ENCODE measurements at regions not wholly inside any gene's neighbourhood (a gene's known extent, or its start where the extent isn't known, plus 50 kb on each side); places are given as distances from the start of the nearest gene placed in this dataset.

GRCh38 chr10:3476640-3477448 is 304.3 kb upstream of the PITRM1 start:
- no peak for TF ChIP-seq POLR2A (IDR thresholded peaks at IDR 0.05)
- TF ChIP-seq, protein P1, sequence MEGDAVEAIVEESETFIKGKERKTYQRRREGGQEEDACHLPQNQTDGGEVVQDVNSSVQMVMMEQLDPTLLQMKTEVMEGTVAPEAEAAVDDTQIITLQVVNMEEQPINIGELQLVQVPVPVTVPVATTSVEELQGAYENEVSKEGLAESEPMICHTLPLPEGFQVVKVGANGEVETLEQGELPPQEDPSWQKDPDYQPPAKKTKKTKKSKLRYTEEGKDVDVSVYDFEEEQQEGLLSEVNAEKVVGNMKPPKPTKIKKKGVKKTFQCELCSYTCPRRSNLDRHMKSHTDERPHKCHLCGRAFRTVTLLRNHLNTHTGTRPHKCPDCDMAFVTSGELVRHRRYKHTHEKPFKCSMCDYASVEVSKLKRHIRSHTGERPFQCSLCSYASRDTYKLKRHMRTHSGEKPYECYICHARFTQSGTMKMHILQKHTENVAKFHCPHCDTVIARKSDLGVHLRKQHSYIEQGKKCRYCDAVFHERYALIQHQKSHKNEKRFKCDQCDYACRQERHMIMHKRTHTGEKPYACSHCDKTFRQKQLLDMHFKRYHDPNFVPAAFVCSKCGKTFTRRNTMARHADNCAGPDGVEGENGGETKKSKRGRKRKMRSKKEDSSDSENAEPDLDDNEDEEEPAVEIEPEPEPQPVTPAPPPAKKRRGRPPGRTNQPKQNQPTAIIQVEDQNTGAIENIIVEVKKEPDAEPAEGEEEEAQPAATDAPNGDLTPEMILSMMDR (IDR thresholded peaks at IDR 0.05) = no peak
- no peaks in the 10 kb centered on the region for H3K9me3 ChIP-seq
- H3K4me1 ChIP-seq = no peaks in the 10 kb centered on the region
- no peak overlapping the region for H3K4me3 ChIP-seq
- H3K36me3 ChIP-seq = no peaks in the 10 kb centered on the region
- intact Hi-C loops (cut with DNase I) = no loop called here
- H3K27me3 ChIP-seq = no peaks in the 10 kb centered on the region
- H3K27ac ChIP-seq = no peak overlapping the region
- no peak for DNase-seq
- ATAC-seq = no peak
- WGBS (ENCODE audit: insufficient coverage, low coverage, low lambda C conversion rate, missing lambda C conversion rate) = 75% methylated on average over 12 of the region's 12 CpGs

DNA sequence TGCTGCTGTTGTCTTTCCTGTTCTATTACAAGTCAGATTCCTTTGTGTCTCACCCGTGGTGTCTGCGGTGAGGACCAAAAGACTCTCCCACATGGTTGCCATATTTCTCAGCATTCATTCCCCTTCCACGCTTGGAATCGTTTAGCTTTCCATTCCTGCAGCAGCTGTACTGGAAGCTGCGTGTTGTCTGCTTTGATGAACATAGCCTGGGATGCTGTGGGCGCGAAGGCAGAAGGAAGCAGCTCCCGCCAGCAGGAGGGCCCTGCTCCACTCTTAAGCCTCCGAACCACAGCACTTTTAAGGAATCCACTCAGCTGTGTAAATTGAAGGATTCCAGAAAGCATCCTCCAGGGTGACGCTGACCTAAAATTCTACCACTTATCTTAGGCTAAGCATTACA is 303.6 kb upstream of the PITRM1 start:
- Histone ChIP-seq H3K27me3 (no peaks in the 10 kb centered on the region), H3K4me1 (no peaks in the 10 kb centered on the region), H3K9me3 (no peaks in the 10 kb centered on the region), H3K27ac (no peak overlapping the region), H3K36me3 (no peaks in the 10 kb centered on the region), H3K4me3 (no peak overlapping the region)
- ATAC-seq (no peak), DNase-seq (no peak)
- intact Hi-C loops (cut with DNase I) = no loop called here
- WGBS (ENCODE audit: insufficient coverage, low coverage, low lambda C conversion rate, missing lambda C conversion rate) = 85% methylated on average over 10 of the region's 10 CpGs
- TF ChIP-seq POLR2A (IDR thresholded peaks at IDR 0.05) = no peak
- TF ChIP-seq, protein P1 (IDR thresholded peaks at IDR 0.05) = no peak

- H3K27me3 ChIP-seq = no peaks in the 10 kb centered on the region
- no peaks in the 10 kb centered on the region for H3K4me1 ChIP-seq
- no peak overlapping the region for H3K27ac ChIP-seq
- no peaks in the 10 kb centered on the region for H3K9me3 ChIP-seq
- no peak for DNase-seq
- H3K4me3 ChIP-seq = no peak overlapping the region
- 45% methylated on average over 4 of the region's 6 CpGs for WGBS (ENCODE audit: insufficient coverage, low coverage, low lambda C conversion rate, missing lambda C conversion rate)
- no peak for ATAC-seq
- H3K36me3 ChIP-seq = no peaks in the 10 kb centered on the region
- TF ChIP-seq, protein P1 (IDR thresholded peaks at IDR 0.05) = no peak
- no peak for TF ChIP-seq POLR2A (IDR thresholded peaks at IDR 0.05)
- intact Hi-C loops (cut with DNase I) = no loop called here
Observed at GRCh38 chr10:3475367-3475766, 302.8 kb upstream of the PITRM1 start.

GRCh38 chr10:3474266-3474665 is 301.7 kb upstream of the PITRM1 start:
- DNase-seq (peak in 1 of 3 donors; percentile 23), ATAC-seq (no peak)
- no peaks in the 10 kb centered on the region for H3K9me3 ChIP-seq
- no peaks in the 10 kb centered on the region for H3K4me1 ChIP-seq
- no peaks in the 10 kb centered on the region for H3K27me3 ChIP-seq
- H3K36me3 ChIP-seq = no peaks in the 10 kb centered on the region
- H3K27ac ChIP-seq = no peak overlapping the region
- 80% methylated on average over 7 of the region's 8 CpGs for WGBS (ENCODE audit: insufficient coverage, low coverage, low lambda C conversion rate, missing lambda C conversion rate)
- intact Hi-C loops (cut with DNase I) = no loop called here
- H3K4me3 ChIP-seq = no peak overlapping the region
- TF ChIP-seq, protein P1 (IDR thresholded peaks at IDR 0.05) = no peak
- no peak for TF ChIP-seq POLR2A (IDR thresholded peaks at IDR 0.05)

Data from right lobe of liver (tissue), 6 donors.